HFF-Myc (cell line): ENCODE measurements at regions not wholly inside any gene's neighbourhood (a gene's known extent, or its start where the extent isn't known, plus 50 kb on each side); places are given as distances from the start of the nearest gene placed in this dataset.

Experiments used
- DNase-seq: peaks from one replicate; pipeline ENCODE4 v3.0.0-alpha.2; 2011; ENCODE audit warnings: low read depth; ENCODE audit errors: extremely low read depth
- H3K4me3 ChIP-seq: replicated peaks from 2 replicates; pipeline ENCODE4 v1.5.1; 2011; ENCODE audit warnings: low read depth, mild to moderate bottlenecking, control low read depth, low read length
- TF ChIP-seq, protein P1 (sequence below): IDR thresholded peaks from 2 replicates; pipeline ENCODE4 v1.5.1; 2012; ENCODE audit warnings: mild to moderate bottlenecking, low read depth, low read length, control low read depth; ENCODE audit errors: missing control alignments

DNA sequence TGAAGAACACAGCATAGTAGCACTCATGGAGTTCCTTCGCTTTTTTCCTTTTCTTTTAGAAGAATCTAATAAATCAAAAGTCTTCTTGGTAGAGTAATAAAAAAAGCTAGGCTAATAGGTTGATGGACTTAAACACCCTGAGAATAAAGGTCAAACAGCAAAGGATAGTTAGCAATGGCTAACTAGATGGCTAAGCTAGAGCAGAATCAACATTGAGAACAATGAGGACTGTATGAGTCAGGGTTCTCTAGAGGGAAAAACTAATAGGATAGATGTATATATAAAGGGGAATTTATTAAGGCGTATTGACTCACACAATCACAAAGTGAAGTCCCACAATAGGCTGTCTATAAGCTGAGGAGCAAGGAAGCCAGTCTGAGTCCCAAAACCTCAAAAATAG is 550.9 kb downstream of the GLUD2 start:
- TF ChIP-seq, protein P1, sequence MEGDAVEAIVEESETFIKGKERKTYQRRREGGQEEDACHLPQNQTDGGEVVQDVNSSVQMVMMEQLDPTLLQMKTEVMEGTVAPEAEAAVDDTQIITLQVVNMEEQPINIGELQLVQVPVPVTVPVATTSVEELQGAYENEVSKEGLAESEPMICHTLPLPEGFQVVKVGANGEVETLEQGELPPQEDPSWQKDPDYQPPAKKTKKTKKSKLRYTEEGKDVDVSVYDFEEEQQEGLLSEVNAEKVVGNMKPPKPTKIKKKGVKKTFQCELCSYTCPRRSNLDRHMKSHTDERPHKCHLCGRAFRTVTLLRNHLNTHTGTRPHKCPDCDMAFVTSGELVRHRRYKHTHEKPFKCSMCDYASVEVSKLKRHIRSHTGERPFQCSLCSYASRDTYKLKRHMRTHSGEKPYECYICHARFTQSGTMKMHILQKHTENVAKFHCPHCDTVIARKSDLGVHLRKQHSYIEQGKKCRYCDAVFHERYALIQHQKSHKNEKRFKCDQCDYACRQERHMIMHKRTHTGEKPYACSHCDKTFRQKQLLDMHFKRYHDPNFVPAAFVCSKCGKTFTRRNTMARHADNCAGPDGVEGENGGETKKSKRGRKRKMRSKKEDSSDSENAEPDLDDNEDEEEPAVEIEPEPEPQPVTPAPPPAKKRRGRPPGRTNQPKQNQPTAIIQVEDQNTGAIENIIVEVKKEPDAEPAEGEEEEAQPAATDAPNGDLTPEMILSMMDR = no peak
- DNase-seq = no peak
- H3K4me3 ChIP-seq = no peak overlapping the region

GRCh38 chrX:121635141-121635540 is 587.7 kb downstream of the GLUD2 start:
- no peak overlapping the region for H3K4me3 ChIP-seq
- TF ChIP-seq, protein P1 = no peak
- no peak for DNase-seq

DNA sequence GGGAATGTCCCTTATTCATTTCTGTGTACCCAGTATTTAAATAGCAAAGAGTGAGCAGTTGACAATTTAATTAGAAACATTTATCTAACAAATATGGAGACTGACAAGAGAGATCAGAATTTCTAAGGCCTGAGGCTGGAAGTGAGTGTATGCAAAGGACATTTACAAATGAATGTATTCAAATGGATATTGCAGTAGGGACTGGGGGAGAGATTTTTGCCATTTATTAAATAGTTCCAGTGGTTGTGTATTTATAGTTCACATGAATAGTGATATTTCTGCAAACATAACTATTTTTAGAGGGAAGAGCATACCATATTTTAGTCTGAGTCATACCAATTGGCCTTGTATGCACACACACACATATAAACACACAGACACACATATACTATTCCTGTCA is 592.4 kb downstream of the GLUD2 start:
- no peak for DNase-seq
- no peak overlapping the region for H3K4me3 ChIP-seq
- TF ChIP-seq, protein P1 = no peak

DNA sequence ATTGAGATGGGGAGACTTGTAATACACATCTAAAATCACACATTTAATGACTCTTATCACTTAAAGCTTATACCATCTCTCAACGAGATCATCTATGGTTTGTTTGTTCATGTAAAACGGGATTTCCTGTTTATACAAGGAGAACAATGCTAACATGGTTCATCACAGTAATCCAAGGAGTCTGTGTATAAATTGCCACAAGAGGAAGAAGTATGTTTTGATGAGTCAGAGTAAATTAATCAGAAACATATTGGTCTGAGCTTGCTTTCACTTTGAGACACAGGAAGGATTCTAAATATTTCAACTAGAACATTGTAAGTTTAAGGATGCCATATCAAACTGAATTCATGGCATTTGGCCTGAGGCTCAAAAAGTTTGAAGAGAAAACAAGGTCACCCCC is 594.1 kb downstream of the GLUD2 start:
- H3K4me3 ChIP-seq = no peak overlapping the region
- DNase-seq = peak; percentile 63
- TF ChIP-seq, protein P1 = no peak

DNA sequence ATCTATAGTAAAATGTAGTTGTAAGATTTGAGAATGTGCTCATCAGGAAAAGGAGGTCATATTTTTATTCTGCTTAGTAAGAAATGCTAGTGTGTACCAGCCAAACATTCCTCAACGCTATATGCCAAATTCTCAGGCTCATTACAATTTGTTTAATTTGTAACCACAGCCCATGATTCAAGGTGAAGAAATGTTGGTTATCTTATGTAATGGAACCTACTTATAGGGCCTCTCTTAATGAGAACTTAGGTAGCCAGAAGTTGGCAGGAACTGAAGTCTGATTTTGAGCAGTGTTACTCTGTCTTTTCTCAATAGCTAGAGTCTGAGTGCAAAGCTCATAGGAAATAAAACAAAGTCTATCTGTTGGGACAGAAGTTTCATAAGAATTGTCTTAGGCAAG is 595.0 kb downstream of the GLUD2 start:
- TF ChIP-seq, protein P1 = no peak
- DNase-seq = no peak
- no peak overlapping the region for H3K4me3 ChIP-seq

GRCh38 chrX:121649417-121649816 is 602.0 kb downstream of the GLUD2 start:
- TF ChIP-seq, protein P1 = no peak
- no peak overlapping the region for H3K4me3 ChIP-seq
- no peak for DNase-seq

- no peak for DNase-seq
- H3K4me3 ChIP-seq = no peak overlapping the region
- TF ChIP-seq, protein P1 = no peak
Measured at GRCh38 chrX:121655276-121655675, 607.9 kb downstream of the GLUD2 start.
